CD4-positive, alpha-beta memory T cell (primary cell): ENCODE measurements at regions not wholly inside any gene's neighbourhood (a gene's known extent, or its start where the extent isn't known, plus 50 kb on each side); places are given as distances from the start of the nearest gene placed in this dataset.

Experiments
- CTCF ChIA-PET: fragments of 350-600 bp; sonication (Branson Sonifier 250); formaldehyde crosslinking; loops from one replicate; lab custom pipeline; 2021; ENCODE audit warnings: inconsistent platforms; ENCODE audit not compliant: partially characterized antibody; lab: Charles Lee
- POLR2A ChIA-PET: fragments of 350-600 bp; sonication (Branson Sonifier 250); formaldehyde crosslinking; loops from one replicate; lab custom pipeline; 2021; ENCODE audit not compliant: partially characterized antibody; lab: Charles Lee
- DNase-seq, 5 donors: peaks; one replicate each; pipeline versions ENCODE4 v3.0.0 to v3.0.0-alpha.2; 2020 to 2022; ENCODE audit warnings: mixed read lengths in 1 of 5
- H3K27ac ChIP-seq: one replicate; pipeline ENCODE4 v1.7.0; 2013; ENCODE audit warnings: low read depth, low read length
- H3K27me3 ChIP-seq: 2 replicates; pipeline ENCODE4 v1.7.0; 2013; ENCODE audit warnings: mild to moderate bottlenecking, low read length, moderate library complexity; ENCODE audit not compliant: insufficient read depth
- H3K36me3 ChIP-seq: 2 replicates; pipeline ENCODE4 v1.7.0; 2013; ENCODE audit warnings: mild to moderate bottlenecking, low read length, moderate library complexity; ENCODE audit not compliant: insufficient read depth
- H3K4me1 ChIP-seq: 2 replicates; pipeline ENCODE4 v1.7.0; 2013; ENCODE audit warnings: mild to moderate bottlenecking, low read length, moderate library complexity; ENCODE audit not compliant: insufficient read depth
- H3K4me3 ChIP-seq, 2 donors: one replicate each; pipeline ENCODE4 v1.7.0; 2013; ENCODE audit warnings: low read length in 2 of 2, mild to moderate bottlenecking in 1 of 2
- H3K9me3 ChIP-seq, 2 donors: one replicate each; pipeline ENCODE4 v1.7.0; 2013; ENCODE audit warnings: low read length in 2 of 2, control low read depth in 1 of 2; ENCODE audit not compliant: control insufficient read depth in 1 of 2
- H3K27ac Mint-ChIP-seq, 7 donors: one replicate each; pipeline ENCODE4 v1.8.0; 2020 to 2021; ENCODE audit warnings: mixed read lengths in 7 of 7, mild to moderate bottlenecking in 6 of 7, inconsistent platforms in 3 of 7, moderate library complexity in 3 of 7
- H3K27me3 Mint-ChIP-seq, 2 donors: one replicate each; pipeline ENCODE4 v1.8.0; 2020 to 2021; ENCODE audit warnings: mixed read lengths in 2 of 2
- H3K36me3 Mint-ChIP-seq, 2 donors: one replicate each; pipeline ENCODE4 v1.8.0; 2020 to 2021; ENCODE audit warnings: mixed read lengths in 2 of 2, inconsistent platforms in 1 of 2, mild to moderate bottlenecking in 1 of 2
- H3K4me1 Mint-ChIP-seq, 4 donors: one replicate each; pipeline ENCODE4 v1.8.0; 2020 to 2021; ENCODE audit warnings: mixed read lengths in 4 of 4, mild to moderate bottlenecking in 1 of 4
- H3K4me3 Mint-ChIP-seq, 8 donors: one replicate each; pipeline ENCODE4 v1.8.0; 2020 to 2021; ENCODE audit warnings: mixed read lengths in 8 of 8, mild to moderate bottlenecking in 7 of 8, moderate library complexity in 6 of 8, inconsistent platforms in 3 of 8
- H3K9me3 Mint-ChIP-seq, 8 donors: one replicate each; pipeline ENCODE4 v1.8.0; 2020 to 2021; ENCODE audit warnings: mixed read lengths in 8 of 8, mild to moderate bottlenecking in 5 of 8, inconsistent platforms in 3 of 8, moderate library complexity in 1 of 8
- intact Hi-C: fragments of 100-400 bp; cut with micrococcal nuclease; formaldehyde crosslinking; loops from one replicate; pipeline ENCODE4 v1.15.1; 2023

GRCh38 chr2:145068509-145068908, 548.6 kb upstream of the ZEB2 start:
- no peak for DNase-seq
- Mint-ChIP-seq H3K27me3 (no peaks in the 10 kb centered on the region), H3K4me3 (no peak overlapping the region), H3K27ac (no peak overlapping the region), H3K36me3 (no peaks in the 10 kb centered on the region), H3K4me1 (no peaks in the 10 kb centered on the region), H3K9me3 (peaks cover 0 to 3% (median 0%) of the 10 kb centered on the region in 8 donors)
- no peak overlapping the region for H3K27ac ChIP-seq
- H3K36me3 ChIP-seq = no peaks in the 10 kb centered on the region
- no peaks in the 10 kb centered on the region for H3K4me1 ChIP-seq
- H3K9me3 ChIP-seq = no peaks in the 10 kb centered on the region
- intact Hi-C loops = no loop called here
- ChIA-PET POLR2A (no interaction called here), CTCF (no interaction called here)
- no peaks in the 10 kb centered on the region for H3K27me3 ChIP-seq
- no peak overlapping the region for H3K4me3 ChIP-seq

- Mint-ChIP-seq H3K27me3 (no peaks in the 10 kb centered on the region), H3K4me3 (no peak overlapping the region), H3K36me3 (no peaks in the 10 kb centered on the region), H3K4me1 (no peaks in the 10 kb centered on the region), H3K9me3 (peaks cover 0 to 3% (median 0%) of the 10 kb centered on the region in 8 donors), H3K27ac (no peak overlapping the region)
- H3K27ac ChIP-seq = no peak overlapping the region
- H3K4me3 ChIP-seq = no peak overlapping the region
- H3K27me3 ChIP-seq = no peaks in the 10 kb centered on the region
- no peaks in the 10 kb centered on the region for H3K9me3 ChIP-seq
- no peaks in the 10 kb centered on the region for H3K4me1 ChIP-seq
- intact Hi-C loops = no loop called here
- no peaks in the 10 kb centered on the region for H3K36me3 ChIP-seq
- no peak for DNase-seq
- POLR2A ChIA-PET = no interaction called here
- CTCF ChIA-PET = no interaction called here
Measured at GRCh38 chr2:145067549-145068030, 547.7 kb upstream of the ZEB2 start.

- Mint-ChIP-seq H3K36me3 (no peaks in the 10 kb centered on the region), H3K9me3 (peaks cover 0 to 3% (median 0%) of the 10 kb centered on the region in 8 donors), H3K27me3 (no peaks in the 10 kb centered on the region), H3K4me1 (no peaks in the 10 kb centered on the region), H3K27ac (no peak overlapping the region), H3K4me3 (no peak overlapping the region)
- Histone ChIP-seq H3K27ac (no peak overlapping the region), H3K9me3 (no peaks in the 10 kb centered on the region), H3K36me3 (no peaks in the 10 kb centered on the region), H3K27me3 (no peaks in the 10 kb centered on the region), H3K4me3 (no peak overlapping the region), H3K4me1 (no peaks in the 10 kb centered on the region)
- CTCF ChIA-PET = no interaction called here
- intact Hi-C loops = no loop called here
- no peak for DNase-seq
- POLR2A ChIA-PET = no interaction called here
Measured at GRCh38 chr2:145066856-145067548, 547.1 kb upstream of the ZEB2 start.

- Histone ChIP-seq H3K4me3 (no peak overlapping the region), H3K36me3 (no peaks in the 10 kb centered on the region), H3K4me1 (no peaks in the 10 kb centered on the region), H3K27me3 (no peaks in the 10 kb centered on the region), H3K9me3 (no peaks in the 10 kb centered on the region), H3K27ac (no peak overlapping the region)
- no peak for DNase-seq
- Mint-ChIP-seq H3K4me1 (no peaks in the 10 kb centered on the region), H3K27me3 (no peaks in the 10 kb centered on the region), H3K36me3 (no peaks in the 10 kb centered on the region), H3K4me3 (no peak overlapping the region), H3K27ac (no peak overlapping the region), H3K9me3 (peaks cover 0 to 3% (median 0%) of the 10 kb centered on the region in 8 donors)
- ChIA-PET CTCF (no interaction called here), POLR2A (no interaction called here)
- intact Hi-C loops = no loop called here
Measured at GRCh38 chr2:145066151-145066661, 546.3 kb upstream of the ZEB2 start.

GRCh38 chr2:145065342-145065741, 545.4 kb upstream of the ZEB2 start:
- no peak overlapping the region for H3K4me3 Mint-ChIP-seq
- no peak overlapping the region for H3K4me3 ChIP-seq
- H3K9me3 Mint-ChIP-seq = peaks cover 0 to 3% (median 0%) of the 10 kb centered on the region in 8 donors
- H3K9me3 ChIP-seq = no peaks in the 10 kb centered on the region
- H3K27me3 ChIP-seq = no peaks in the 10 kb centered on the region
- H3K4me1 ChIP-seq = no peaks in the 10 kb centered on the region
- no peaks in the 10 kb centered on the region for H3K36me3 Mint-ChIP-seq
- H3K4me1 Mint-ChIP-seq = no peaks in the 10 kb centered on the region
- H3K27ac Mint-ChIP-seq = no peak overlapping the region
- CTCF ChIA-PET = no interaction called here
- intact Hi-C loops = no loop called here
- no peak for DNase-seq
- POLR2A ChIA-PET = no interaction called here
- no peaks in the 10 kb centered on the region for H3K27me3 Mint-ChIP-seq
- no peaks in the 10 kb centered on the region for H3K36me3 ChIP-seq
- no peak overlapping the region for H3K27ac ChIP-seq

- DNase-seq = no peak
- ChIA-PET POLR2A (no interaction called here), CTCF (no interaction called here)
- no peaks in the 10 kb centered on the region for H3K27me3 ChIP-seq
- Mint-ChIP-seq H3K9me3 (peaks cover 0 to 3% (median 0%) of the 10 kb centered on the region in 8 donors), H3K4me3 (no peak overlapping the region), H3K27ac (no peak overlapping the region), H3K27me3 (no peaks in the 10 kb centered on the region), H3K4me1 (no peaks in the 10 kb centered on the region), H3K36me3 (no peaks in the 10 kb centered on the region)
- H3K4me3 ChIP-seq = no peak overlapping the region
- no peak overlapping the region for H3K27ac ChIP-seq
- H3K4me1 ChIP-seq = no peaks in the 10 kb centered on the region
- intact Hi-C loops = no loop called here
- no peaks in the 10 kb centered on the region for H3K9me3 ChIP-seq
- no peaks in the 10 kb centered on the region for H3K36me3 ChIP-seq
Measured at GRCh38 chr2:145064511-145064910, 544.6 kb upstream of the ZEB2 start.

- H3K27ac ChIP-seq = no peak overlapping the region
- no peaks in the 10 kb centered on the region for H3K4me1 ChIP-seq
- no peaks in the 10 kb centered on the region for H3K9me3 Mint-ChIP-seq
- H3K4me3 Mint-ChIP-seq = no peak overlapping the region
- no peaks in the 10 kb centered on the region for H3K27me3 Mint-ChIP-seq
- DNase-seq = no peak
- H3K4me3 ChIP-seq = no peak overlapping the region
- no peak overlapping the region for H3K27ac Mint-ChIP-seq
- no peaks in the 10 kb centered on the region for H3K36me3 Mint-ChIP-seq
- H3K9me3 ChIP-seq = no peaks in the 10 kb centered on the region
- intact Hi-C loops = no loop called here
- H3K4me1 Mint-ChIP-seq = no peaks in the 10 kb centered on the region
- CTCF ChIA-PET = no interaction called here
- POLR2A ChIA-PET = no interaction called here
- no peaks in the 10 kb centered on the region for H3K36me3 ChIP-seq
- no peaks in the 10 kb centered on the region for H3K27me3 ChIP-seq
Measured at GRCh38 chr2:145060876-145061275, 541.0 kb upstream of the ZEB2 start.
